ENCODE measurements at regions not wholly inside any gene's neighbourhood (a gene's known extent, or its start where the extent isn't known, plus 50 kb on each side); places are given as distances from the start of the nearest gene placed in this dataset.

GRCh38 chrX:40298069-40298468, 200.3 kb upstream of the BCOR start:
- TF ChIP-seq CTCF (conservative IDR thresholded peaks at IDR 0.05) (no peak), EZH2 (IDR thresholded peaks at IDR 0.05; ENCODE audit: low read depth) (no peak)

Data from PC-9 (cell line).